Ureter (tissue), 1 donor: ENCODE measurements at regions not wholly inside any gene's neighbourhood (a gene's known extent, or its start where the extent isn't known, plus 50 kb on each side); places are given as distances from the start of the nearest gene placed in this dataset.

Experiments
- DNase-seq: peaks from one replicate; pipeline ENCODE4 v3.0.0-alpha.2; 2020; ENCODE audit warnings: low spot score
- donor health status: DM: yes; HTN: yes; CAD: no.

GRCh38 chr2:7595206-7595605 is 678.0 kb downstream of the RNF144A start:
- DNase-seq: no peak

GRCh38 chr2:7598402-7598801 is 681.2 kb downstream of the RNF144A start:
- no peak for DNase-seq

- no peak for DNase-seq
Observed at GRCh38 chr2:7599462-7600258, 682.4 kb downstream of the RNF144A start.

- no peak for DNase-seq
Observed at GRCh38 chr2:7601990-7602389, 684.8 kb downstream of the RNF144A start.

- DNase-seq: no peak
Observed at GRCh38 chr2:7604456-7604855, 687.2 kb downstream of the RNF144A start.

- no peak for DNase-seq
Observed at GRCh38 chr2:7607441-7608173, 690.4 kb downstream of the RNF144A start.

GRCh38 chr2:7609556-7609955 is 692.3 kb downstream of the RNF144A start:
- no peak for DNase-seq

GRCh38 chr2:7609974-7610373 is 692.8 kb downstream of the RNF144A start:
- no peak for DNase-seq

- DNase-seq: no peak
Observed at GRCh38 chr2:7611750-7612149, 694.5 kb downstream of the RNF144A start.

GRCh38 chr2:7612969-7613368 is 695.8 kb downstream of the RNF144A start:
- no peak for DNase-seq

GRCh38 chr2:7613831-7614230 is 696.6 kb downstream of the RNF144A start:
- no peak for DNase-seq

GRCh38 chr2:7618031-7618430 is 700.8 kb downstream of the RNF144A start:
- no peak for DNase-seq

- no peak for DNase-seq
Observed at GRCh38 chr2:7619203-7619970, 702.2 kb downstream of the RNF144A start.

GRCh38 chr2:7620255-7620654 is 703.0 kb downstream of the RNF144A start:
- no peak for DNase-seq

- DNase-seq: no peak
Observed at GRCh38 chr2:7621018-7621814, 704.0 kb downstream of the RNF144A start.

- DNase-seq: no peak
Observed at GRCh38 chr2:7625392-7626138, 708.4 kb downstream of the RNF144A start.

GRCh38 chr2:7626139-7626537 is 708.9 kb downstream of the RNF144A start:
- DNase-seq: no peak

GRCh38 chr2:7627583-7627982 is 710.4 kb downstream of the RNF144A start:
- DNase-seq: no peak

GRCh38 chr2:7632420-7632819 is 715.2 kb downstream of the RNF144A start:
- no peak for DNase-seq

GRCh38 chr2:7633566-7634153 is 716.4 kb downstream of the RNF144A start:
- DNase-seq: no peak

GRCh38 chr2:7634409-7634808 is 717.2 kb downstream of the RNF144A start:
- DNase-seq: no peak
